WTC11 (cell line): ENCODE measurements at regions not wholly inside any gene's neighbourhood (a gene's known extent, or its start where the extent isn't known, plus 50 kb on each side); places are given as distances from the start of the nearest gene placed in this dataset.

ENCODE experiments used
- ATAC-seq: fragments of 200-7000 bp; cut with Tn5 transposase; 2 replicates; pipeline ENCODE4 v1.10.0; 2021; ENCODE audit warnings: mild to moderate bottlenecking, moderate library complexity
- CTCF ChIA-PET: fragments of 300-600 bp; sonication (Branson Sonifier 250); formaldehyde crosslinking; loops from one replicate; lab custom pipeline; 2021; ENCODE audit warnings: antibody characterized with exemption; lab: Charles Lee
- POLR2A ChIA-PET: fragments of 350-600 bp; sonication (Branson Sonifier 250); formaldehyde crosslinking; loops from one replicate; lab custom pipeline; 2021; ENCODE audit warnings: antibody characterized with exemption; lab: Charles Lee
- DNase-seq: peaks from one replicate; pipeline ENCODE4 v3.0.0; 2021; ENCODE audit warnings: low spot score
- H3K27ac Mint-ChIP-seq: 2 replicates; pipeline ENCODE4 v1.8.0; 2021; ENCODE audit warnings: mixed read lengths
- H3K27me3 Mint-ChIP-seq: 2 replicates; pipeline ENCODE4 v1.8.0; 2021; ENCODE audit warnings: low read depth, mild to moderate bottlenecking, moderate library complexity, mixed read lengths
- H3K36me3 Mint-ChIP-seq: 2 replicates; pipeline ENCODE4 v1.8.0; 2021; ENCODE audit warnings: mixed read lengths
- H3K4me1 Mint-ChIP-seq: 2 replicates; pipeline ENCODE4 v1.8.0; 2022; ENCODE audit warnings: mixed read lengths
- H3K4me3 Mint-ChIP-seq: 2 replicates; pipeline ENCODE4 v1.8.0; 2021; ENCODE audit warnings: mild to moderate bottlenecking, moderate library complexity, mixed read lengths
- H3K9me3 Mint-ChIP-seq: 2 replicates; pipeline ENCODE4 v1.8.0; 2021; ENCODE audit warnings: mixed read lengths
- ARID4B ChIP-seq: sonication (generic); formaldehyde crosslinking; IDR thresholded peaks from 2 replicates; pipeline ENCODE4 v1.8.0; 2023; ENCODE audit warnings: missing genetic modification reagents, mild to moderate bottlenecking, borderline replicate concordance
- ATF1 ChIP-seq: sonication (generic); formaldehyde crosslinking; IDR thresholded peaks from 2 replicates; pipeline ENCODE4 v1.8.1; 2023; ENCODE audit warnings: mild to moderate bottlenecking, moderate library complexity, missing genetic modification reagents
- ATF2 ChIP-seq: sonication (generic); formaldehyde crosslinking; IDR thresholded peaks from 2 replicates; pipeline ENCODE4 v1.8.1; 2022; ENCODE audit warnings: low read depth, missing genetic modification reagents, borderline replicate concordance
- ATF3 ChIP-seq: sonication (generic); formaldehyde crosslinking; conservative IDR thresholded peaks from 2 replicates; pipeline ENCODE4 v1.8.1; 2022; ENCODE audit warnings: mild to moderate bottlenecking, missing genetic modification reagents
- CBFB ChIP-seq: sonication (generic); formaldehyde crosslinking; IDR thresholded peaks from 2 replicates; pipeline ENCODE4 v1.8.1; 2022; ENCODE audit warnings: mild to moderate bottlenecking, low read depth, missing genetic modification reagents
- E2F5 ChIP-seq: sonication (generic); formaldehyde crosslinking; IDR thresholded peaks from 2 replicates; pipeline ENCODE4 v1.8.1; 2022; ENCODE audit warnings: mild to moderate bottlenecking, moderate library complexity, missing genetic modification reagents
- ERG ChIP-seq: fragments of 250-450 bp; sonication (Bioruptor Pico); IDR thresholded peaks from 2 replicates; pipeline ENCODE4 v1.8.0; 2021; ENCODE audit warnings: mild to moderate bottlenecking
- ESRRA ChIP-seq: sonication (generic); formaldehyde crosslinking; IDR thresholded peaks from 2 replicates; pipeline ENCODE4 v1.8.1; 2022; ENCODE audit warnings: mild to moderate bottlenecking, missing genetic modification reagents, borderline replicate concordance
- HMGA2 ChIP-seq: fragments of 250-450 bp; sonication (Bioruptor Pico); IDR thresholded peaks from 2 replicates; pipeline ENCODE4 v1.4.0; 2021; ENCODE audit warnings: mild to moderate bottlenecking, moderate library complexity
- HMGXB4 ChIP-seq: sonication (generic); formaldehyde crosslinking; IDR thresholded peaks from 2 replicates; pipeline ENCODE4 v1.8.1; 2023; ENCODE audit warnings: mild to moderate bottlenecking, moderate library complexity, missing genetic modification reagents
- JAZF1 ChIP-seq: fragments of 250-450 bp; sonication (Bioruptor Pico); IDR thresholded peaks from 2 replicates; pipeline ENCODE4 v1.9.0; 2021; ENCODE audit warnings: moderate library complexity, mild to moderate bottlenecking, inconsistent platforms
- NFATC4 ChIP-seq: fragments of 250-450 bp; sonication (Bioruptor Pico); IDR thresholded peaks from 2 replicates; pipeline ENCODE4 v1.9.0; 2021; ENCODE audit warnings: mild to moderate bottlenecking
- NFE2L1 ChIP-seq: sonication (generic); formaldehyde crosslinking; IDR thresholded peaks from 2 replicates; pipeline ENCODE4 v1.8.1; 2023; ENCODE audit warnings: missing genetic modification reagents
- NR1H2 ChIP-seq: sonication (generic); formaldehyde crosslinking; IDR thresholded peaks from 2 replicates; pipeline ENCODE4 v1.9.0; 2021; ENCODE audit warnings: mild to moderate bottlenecking, moderate library complexity, missing genetic modification reagents
- NR3C1 ChIP-seq: sonication (generic); formaldehyde crosslinking; conservative IDR thresholded peaks from 2 replicates; pipeline ENCODE4 v1.8.1; 2023; ENCODE audit warnings: low read depth, mild to moderate bottlenecking, missing genetic modification reagents
- RORB ChIP-seq: fragments of 250-450 bp; sonication (Bioruptor Pico); IDR thresholded peaks from 2 replicates; pipeline ENCODE4 v1.9.0; 2021; ENCODE audit warnings: mild to moderate bottlenecking
- SOX15 ChIP-seq: fragments of 250-450 bp; sonication (Bioruptor Pico); IDR thresholded peaks from 2 replicates; pipeline ENCODE4 v1.9.0; 2021; ENCODE audit warnings: mild to moderate bottlenecking
- TCF7 ChIP-seq: sonication (generic); formaldehyde crosslinking; IDR thresholded peaks from 2 replicates; pipeline ENCODE4 v1.8.0; 2022; ENCODE audit warnings: mild to moderate bottlenecking, low read depth, missing genetic modification reagents, moderate library complexity
- USF2 ChIP-seq: sonication (generic); formaldehyde crosslinking; IDR thresholded peaks from 2 replicates; pipeline ENCODE4 v1.8.1; 2023; ENCODE audit warnings: mild to moderate bottlenecking, missing genetic modification reagents, moderate library complexity
- ZNF219 ChIP-seq: sonication (generic); formaldehyde crosslinking; IDR thresholded peaks from 2 replicates; pipeline ENCODE4 v1.8.0; 2023; ENCODE audit warnings: missing genetic modification reagents, mild to moderate bottlenecking, borderline replicate concordance

GRCh38 chr5:58105836-58106235, 354.1 kb downstream of the PLK2 start:
- TF ChIP-seq NFE2L1 (CRISPR knock-in tag) (no peak), RORB (CRISPR knock-in tag) (no peak), NFATC4 (CRISPR knock-in tag) (no peak), ARID4B (CRISPR knock-in tag) (no peak), ATF2 (CRISPR knock-in tag) (no peak), TCF7 (CRISPR knock-in tag) (no peak), SOX15 (CRISPR knock-in tag) (no peak), USF2 (CRISPR knock-in tag) (no peak), ERG (CRISPR knock-in tag) (no peak), HMGA2 (CRISPR knock-in tag) (no peak), HMGXB4 (no peak), NR3C1 (no peak), CBFB (no peak), E2F5 (no peak), JAZF1 (no peak), ATF1 (CRISPR knock-in tag) (no peak), ESRRA (CRISPR knock-in tag) (no peak), ZNF219 (CRISPR knock-in tag) (no peak), NR1H2 (CRISPR knock-in tag) (no peak), ATF3 (no peak)
- ATAC-seq (no peak), DNase-seq (no peak)
- no peaks in the 10 kb centered on the region for H3K36me3 Mint-ChIP-seq
- H3K27me3 Mint-ChIP-seq = no peaks in the 10 kb centered on the region
- H3K4me3 Mint-ChIP-seq = no peak overlapping the region
- H3K4me1 Mint-ChIP-seq = peaks cover 6% of the 10 kb centered on the region
- POLR2A ChIA-PET = no interaction called here
- CTCF ChIA-PET = no interaction called here
- H3K9me3 Mint-ChIP-seq = peaks cover 3% of the 10 kb centered on the region
- no peak overlapping the region for H3K27ac Mint-ChIP-seq
